Left lung (tissue), 4 donors: ENCODE measurements at regions not wholly inside any gene's neighbourhood (a gene's known extent, or its start where the extent isn't known, plus 50 kb on each side); places are given as distances from the start of the nearest gene placed in this dataset.

Experiments used
- ATAC-seq: fragments of 200-7000 bp; cut with Tn5 transposase; one replicate; pipeline ENCODE4 v1.9.1; 2020; ENCODE audit warnings: moderate library complexity
- DNase-seq, 4 donors: peaks; one replicate each; pipeline ENCODE4 v3.0.0-alpha.2; 2013 to 2020
- H3K27ac ChIP-seq, 2 donors: fragments of 200-600 bp; sonication (generic) in 1 of 2; one replicate each; pipeline versions ENCODE4 v1.5.0 to v1.8.0; 2020 to 2021
- H3K27me3 ChIP-seq, 2 donors: fragments of 200-600 bp; sonication (generic) in 1 of 2; one replicate each; pipeline versions ENCODE4 v1.5.0 to v1.8.0; 2020 to 2021
- H3K36me3 ChIP-seq, 2 donors: fragments of 200-600 bp; sonication (generic) in 1 of 2; one replicate each; pipeline versions ENCODE4 v1.5.0 to v1.8.0; 2020 to 2021
- H3K4me1 ChIP-seq, 2 donors: fragments of 200-600 bp; one replicate each; pipeline ENCODE4 v1.8.0; 2021
- H3K4me3 ChIP-seq, 2 donors: fragments of 200-600 bp; sonication (generic) in 1 of 2; one replicate each; pipeline versions ENCODE4 v1.5.0 to v1.8.0; 2020 to 2021; ENCODE audit warnings: mild to moderate bottlenecking in 1 of 2
- H3K9me3 ChIP-seq, 2 donors: fragments of 200-600 bp; sonication (generic) in 1 of 2; one replicate each; pipeline versions ENCODE4 v1.5.0 to v1.8.0; 2020 to 2021
- intact Hi-C, 2 donors: fragments of 100-400 bp; cut with DNase I; formaldehyde crosslinking; loops; one replicate each; pipeline versions ENCODE4 v1.11.2 to v1.14.2; 2022
- TF ChIP-seq, protein P1 (sequence below), 2 donors: fragments of 200-600 bp; sonication (generic) in 1 of 2; IDR thresholded peaks; one replicate each; pipeline versions ENCODE4 v1.5.0 to v1.8.0; 2021; ENCODE audit warnings: antibody characterized with exemption in 2 of 2
- donor health status: DM: no; HTN: yes; CAD: no.
- donor health status: DM: no; HTN: no; CAD: no.

DNA sequence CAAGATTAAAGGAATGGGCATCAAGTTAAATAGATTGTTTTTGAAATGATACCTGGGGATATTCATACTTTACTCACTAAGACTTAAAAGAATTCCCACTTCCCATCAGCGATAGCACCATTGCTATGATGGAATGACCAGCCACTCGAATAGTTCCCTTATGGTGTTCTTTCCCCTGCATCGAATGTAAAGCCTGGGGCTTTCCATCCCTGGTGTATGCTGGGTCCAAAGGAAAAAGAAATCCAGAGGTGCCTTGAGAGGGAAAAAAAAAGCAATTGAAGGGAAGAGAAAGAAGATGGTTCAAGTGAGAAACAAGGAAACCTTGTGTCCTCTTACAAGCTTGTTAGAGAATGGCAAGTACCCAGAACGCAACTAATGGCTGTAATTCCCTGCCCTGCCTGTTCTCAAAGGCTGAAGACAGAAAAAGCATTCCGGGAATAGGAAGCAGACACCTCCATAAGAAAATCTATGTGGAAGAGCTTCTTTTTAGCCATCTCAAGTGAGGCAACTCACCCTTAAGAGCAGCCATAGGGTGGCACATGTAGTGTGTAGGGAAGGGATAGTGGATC, 351.1 kb upstream of the DAB2 start:
- H3K27ac ChIP-seq: no peak overlapping the region
- no peaks in the 10 kb centered on the region for H3K4me1 ChIP-seq
- no peaks in the 10 kb centered on the region for H3K27me3 ChIP-seq
- no peaks in the 10 kb centered on the region for H3K9me3 ChIP-seq
- no peak overlapping the region for H3K4me3 ChIP-seq
- TF ChIP-seq, protein P1, sequence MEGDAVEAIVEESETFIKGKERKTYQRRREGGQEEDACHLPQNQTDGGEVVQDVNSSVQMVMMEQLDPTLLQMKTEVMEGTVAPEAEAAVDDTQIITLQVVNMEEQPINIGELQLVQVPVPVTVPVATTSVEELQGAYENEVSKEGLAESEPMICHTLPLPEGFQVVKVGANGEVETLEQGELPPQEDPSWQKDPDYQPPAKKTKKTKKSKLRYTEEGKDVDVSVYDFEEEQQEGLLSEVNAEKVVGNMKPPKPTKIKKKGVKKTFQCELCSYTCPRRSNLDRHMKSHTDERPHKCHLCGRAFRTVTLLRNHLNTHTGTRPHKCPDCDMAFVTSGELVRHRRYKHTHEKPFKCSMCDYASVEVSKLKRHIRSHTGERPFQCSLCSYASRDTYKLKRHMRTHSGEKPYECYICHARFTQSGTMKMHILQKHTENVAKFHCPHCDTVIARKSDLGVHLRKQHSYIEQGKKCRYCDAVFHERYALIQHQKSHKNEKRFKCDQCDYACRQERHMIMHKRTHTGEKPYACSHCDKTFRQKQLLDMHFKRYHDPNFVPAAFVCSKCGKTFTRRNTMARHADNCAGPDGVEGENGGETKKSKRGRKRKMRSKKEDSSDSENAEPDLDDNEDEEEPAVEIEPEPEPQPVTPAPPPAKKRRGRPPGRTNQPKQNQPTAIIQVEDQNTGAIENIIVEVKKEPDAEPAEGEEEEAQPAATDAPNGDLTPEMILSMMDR (IDR thresholded peaks at IDR 0.05): no peak
- no peaks in the 10 kb centered on the region for H3K36me3 ChIP-seq
- DNase-seq: no peak
- ATAC-seq: no peak
- intact Hi-C loops: no loop called here

DNA sequence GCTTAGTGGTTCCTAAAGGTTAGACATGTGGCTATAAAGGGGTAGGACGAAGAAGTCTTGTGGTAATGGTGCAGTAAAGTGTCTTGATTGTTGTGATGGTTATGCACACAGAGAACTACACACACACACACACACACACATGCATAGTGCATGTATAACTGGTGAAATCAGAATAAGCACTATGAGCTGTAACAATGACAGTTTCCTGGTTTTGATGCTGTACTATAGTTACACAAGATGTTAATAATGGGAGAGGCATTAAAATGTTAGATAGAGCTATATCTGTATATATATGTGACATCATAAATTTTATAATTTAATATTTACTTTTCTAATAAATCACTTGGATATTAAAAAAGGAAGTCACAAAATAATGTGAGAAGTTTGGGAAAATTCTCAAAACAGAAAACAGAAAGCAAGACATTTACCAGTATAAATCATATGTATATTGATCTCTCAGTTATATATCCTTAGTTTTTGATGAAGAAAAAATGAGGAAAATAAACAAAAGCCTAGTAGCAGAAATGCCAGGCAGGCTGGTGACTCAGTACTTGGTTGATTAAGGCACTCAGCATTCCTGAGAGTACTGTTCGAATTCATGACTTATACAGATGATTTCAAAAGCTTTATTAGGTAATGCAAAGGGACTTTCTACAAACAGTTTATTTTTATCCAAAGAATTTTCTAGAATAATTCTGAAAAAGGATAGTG, 350.5 kb upstream of the DAB2 start:
- Histone ChIP-seq H3K4me1 (no peaks in the 10 kb centered on the region), H3K36me3 (no peaks in the 10 kb centered on the region), H3K9me3 (no peaks in the 10 kb centered on the region), H3K27me3 (no peaks in the 10 kb centered on the region), H3K4me3 (no peak overlapping the region), H3K27ac (no peak overlapping the region)
- DNase-seq: no peak
- peak; percentile 83 for ATAC-seq
- TF ChIP-seq, protein P1 (IDR thresholded peaks at IDR 0.05): no peak
- intact Hi-C loops: no loop called here

DNA sequence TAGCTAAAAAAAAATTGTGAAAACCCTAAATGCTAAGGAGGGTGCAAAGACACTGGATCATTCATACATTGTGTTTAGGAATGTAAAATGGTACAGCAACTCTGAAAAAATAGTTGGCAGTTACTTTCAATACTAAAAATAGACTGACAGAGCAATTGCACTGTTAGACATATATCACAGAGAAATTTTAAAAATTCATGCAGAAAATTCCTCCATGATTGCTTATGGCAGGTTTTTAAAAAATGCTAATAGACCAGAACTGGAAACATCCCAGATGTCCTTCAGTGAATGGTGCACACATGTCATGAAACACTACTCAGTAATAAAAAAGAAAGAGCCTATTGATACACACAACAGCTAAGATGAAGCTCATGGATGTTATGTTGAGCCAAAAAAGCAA, 349.8 kb upstream of the DAB2 start:
- ATAC-seq: no peak
- Histone ChIP-seq H3K36me3 (no peaks in the 10 kb centered on the region), H3K27me3 (no peaks in the 10 kb centered on the region), H3K4me1 (no peaks in the 10 kb centered on the region), H3K4me3 (no peak overlapping the region), H3K9me3 (no peaks in the 10 kb centered on the region), H3K27ac (no peak overlapping the region)
- TF ChIP-seq, protein P1 (IDR thresholded peaks at IDR 0.05): no peak
- no peak for DNase-seq
- intact Hi-C loops: no loop called here

DNA sequence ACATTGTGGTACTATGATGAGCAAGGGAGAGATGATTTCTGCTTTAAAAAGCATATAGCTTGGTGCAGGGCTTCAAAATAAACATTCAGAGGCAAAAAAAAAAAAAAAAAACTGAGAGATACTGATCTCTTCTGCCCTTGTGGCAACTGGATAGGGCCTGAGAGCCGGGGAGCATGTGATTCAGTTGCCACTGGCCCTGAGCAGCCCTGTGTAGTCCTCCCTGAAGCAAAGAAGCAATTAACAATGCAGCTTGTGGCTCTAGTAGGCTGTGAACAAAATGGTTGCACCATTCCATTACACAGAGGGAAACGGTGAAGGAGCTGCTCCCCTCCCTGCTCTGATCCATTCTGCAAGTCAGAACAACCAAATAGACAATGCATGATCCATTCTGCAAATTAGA, 347.5 kb upstream of the DAB2 start:
- Histone ChIP-seq H3K27ac (no peak overlapping the region), H3K4me3 (no peak overlapping the region), H3K36me3 (no peaks in the 10 kb centered on the region), H3K4me1 (no peaks in the 10 kb centered on the region), H3K27me3 (no peaks in the 10 kb centered on the region), H3K9me3 (no peaks in the 10 kb centered on the region)
- DNase-seq (no peak), ATAC-seq (no peak)
- TF ChIP-seq, protein P1 (IDR thresholded peaks at IDR 0.05): no peak
- intact Hi-C loops: no loop called here

DNA sequence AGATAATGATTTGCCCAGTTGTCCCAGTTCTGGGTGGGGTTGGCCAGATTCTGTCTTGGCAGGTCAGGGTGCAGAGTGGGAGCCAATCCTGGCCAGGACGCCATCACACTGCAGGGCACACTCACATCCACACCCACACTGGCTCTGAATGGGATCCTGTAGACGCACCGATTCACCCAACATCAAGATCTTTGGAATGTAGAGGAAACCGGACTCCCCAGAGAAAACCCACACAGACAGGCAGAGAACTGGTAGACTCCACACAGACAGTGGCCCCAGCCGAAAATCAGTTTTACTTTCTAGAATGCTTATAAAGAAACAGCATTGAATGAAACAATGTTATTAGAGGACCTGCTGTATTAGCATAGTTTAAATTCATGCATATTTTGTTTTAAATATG, 343.1 kb upstream of the DAB2 start:
- no peak overlapping the region for H3K4me3 ChIP-seq
- intact Hi-C loops: no loop called here
- ATAC-seq: no peak

More for the DNA sequence above, 343.1 kb upstream of the DAB2 start:
- H3K27me3 ChIP-seq: no peaks in the 10 kb centered on the region
- TF ChIP-seq, protein P1 (IDR thresholded peaks at IDR 0.05): no peak
- no peaks in the 10 kb centered on the region for H3K9me3 ChIP-seq
- no peak for DNase-seq
- no peaks in the 10 kb centered on the region for H3K4me1 ChIP-seq
- H3K27ac ChIP-seq: no peak overlapping the region
- H3K36me3 ChIP-seq: no peaks in the 10 kb centered on the region
